Retina (tissue), 1 donor: ENCODE measurements at regions not wholly inside any gene's neighbourhood (a gene's known extent, or its start where the extent isn't known, plus 50 kb on each side); places are given as distances from the start of the nearest gene placed in this dataset.
"Not testable (repeated sequence)": the region's sequence is repeated elsewhere in the genome, so short reads cannot be mapped to it uniquely, and the experiment has no call there.

Experiments used
- DNase-seq: peaks from one replicate; pipeline ENCODE4 v3.0.0-alpha.2; 2016

GRCh38 chr7:69186974-69187373, 411.3 kb upstream of the AUTS2 start:
- DNase-seq: no peak

GRCh38 chr7:69187824-69188333, 410.4 kb upstream of the AUTS2 start:
- DNase-seq: no peak

GRCh38 chr7:69189406-69189805, 408.9 kb upstream of the AUTS2 start:
- no peak for DNase-seq

- no peak for DNase-seq
Measured at GRCh38 chr7:69190025-69190424, 408.2 kb upstream of the AUTS2 start.

- no peak for DNase-seq
Measured at GRCh38 chr7:69190763-69191162, 407.5 kb upstream of the AUTS2 start.

GRCh38 chr7:69192134-69192533, 406.1 kb upstream of the AUTS2 start:
- no peak for DNase-seq

- DNase-seq: no peak
Measured at GRCh38 chr7:69193061-69193460, 405.2 kb upstream of the AUTS2 start.

GRCh38 chr7:69196593-69196992, 401.7 kb upstream of the AUTS2 start:
- no peak for DNase-seq

GRCh38 chr7:69198250-69198649, 400.0 kb upstream of the AUTS2 start:
- no peak for DNase-seq

GRCh38 chr7:69199041-69199440, 399.2 kb upstream of the AUTS2 start:
- no peak for DNase-seq

GRCh38 chr7:69199661-69200060, 398.6 kb upstream of the AUTS2 start:
- no peak for DNase-seq

- no peak for DNase-seq
Measured at GRCh38 chr7:69203871-69204270, 394.4 kb upstream of the AUTS2 start.

- no peak for DNase-seq
Measured at GRCh38 chr7:69204943-69205342, 393.3 kb upstream of the AUTS2 start.

GRCh38 chr7:69205581-69205980, 392.7 kb upstream of the AUTS2 start:
- DNase-seq: no peak

GRCh38 chr7:69208276-69208675, 390.0 kb upstream of the AUTS2 start:
- no peak for DNase-seq

GRCh38 chr7:69208848-69209247, 389.4 kb upstream of the AUTS2 start:
- no peak for DNase-seq

- DNase-seq: no peak
Measured at GRCh38 chr7:69211336-69211735, 386.9 kb upstream of the AUTS2 start.

GRCh38 chr7:69211739-69212138, 386.5 kb upstream of the AUTS2 start:
- no peak for DNase-seq

GRCh38 chr7:69213878-69214277, 384.4 kb upstream of the AUTS2 start:
- no peak for DNase-seq

GRCh38 chr7:69215516-69215915, 382.8 kb upstream of the AUTS2 start:
- DNase-seq: not testable (repeated sequence)

- no peak for DNase-seq
Measured at GRCh38 chr7:69217516-69218350, 380.5 kb upstream of the AUTS2 start.

- DNase-seq: no peak
Measured at GRCh38 chr7:69218576-69218975, 379.7 kb upstream of the AUTS2 start.

- no peak for DNase-seq
Measured at GRCh38 chr7:69219381-69219780, 378.9 kb upstream of the AUTS2 start.

GRCh38 chr7:69225259-69225943, 372.9 kb upstream of the AUTS2 start:
- DNase-seq: no peak
